ENCODE measurements at regions not wholly inside any gene's neighbourhood (a gene's known extent, or its start where the extent isn't known, plus 50 kb on each side); places are given as distances from the start of the nearest gene placed in this dataset.

DNA sequence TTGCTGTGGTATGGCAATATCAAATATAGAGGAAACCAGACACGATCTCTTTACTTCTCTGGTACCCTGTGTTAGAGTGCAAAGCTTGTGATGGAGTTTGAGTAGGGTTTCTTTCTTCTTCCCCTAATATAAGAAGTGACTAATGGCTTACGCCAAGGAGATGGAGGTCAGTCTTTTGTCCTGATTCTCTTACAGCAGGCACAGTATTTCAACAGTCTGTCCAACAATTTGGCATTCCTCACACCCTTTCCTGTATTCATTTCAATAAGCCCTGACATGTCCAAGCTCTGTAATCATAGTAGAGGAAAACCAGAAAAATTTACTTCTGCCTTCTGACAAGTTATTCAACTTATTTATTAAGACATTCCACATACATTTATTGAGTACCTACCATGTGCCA lies 546.2 kb downstream of the TMEM135 start:
- TF ChIP-seq, protein P1, sequence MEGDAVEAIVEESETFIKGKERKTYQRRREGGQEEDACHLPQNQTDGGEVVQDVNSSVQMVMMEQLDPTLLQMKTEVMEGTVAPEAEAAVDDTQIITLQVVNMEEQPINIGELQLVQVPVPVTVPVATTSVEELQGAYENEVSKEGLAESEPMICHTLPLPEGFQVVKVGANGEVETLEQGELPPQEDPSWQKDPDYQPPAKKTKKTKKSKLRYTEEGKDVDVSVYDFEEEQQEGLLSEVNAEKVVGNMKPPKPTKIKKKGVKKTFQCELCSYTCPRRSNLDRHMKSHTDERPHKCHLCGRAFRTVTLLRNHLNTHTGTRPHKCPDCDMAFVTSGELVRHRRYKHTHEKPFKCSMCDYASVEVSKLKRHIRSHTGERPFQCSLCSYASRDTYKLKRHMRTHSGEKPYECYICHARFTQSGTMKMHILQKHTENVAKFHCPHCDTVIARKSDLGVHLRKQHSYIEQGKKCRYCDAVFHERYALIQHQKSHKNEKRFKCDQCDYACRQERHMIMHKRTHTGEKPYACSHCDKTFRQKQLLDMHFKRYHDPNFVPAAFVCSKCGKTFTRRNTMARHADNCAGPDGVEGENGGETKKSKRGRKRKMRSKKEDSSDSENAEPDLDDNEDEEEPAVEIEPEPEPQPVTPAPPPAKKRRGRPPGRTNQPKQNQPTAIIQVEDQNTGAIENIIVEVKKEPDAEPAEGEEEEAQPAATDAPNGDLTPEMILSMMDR (IDR thresholded peaks at IDR 0.05) = no peak
- TF ChIP-seq POLR2A (IDR thresholded peaks at IDR 0.05) (no peak), EP300 (IDR thresholded peaks at IDR 0.05) (no peak)

All from ovary (tissue), 3 donors.